PC-9 (cell line): ENCODE measurements at regions not wholly inside any gene's neighbourhood (a gene's known extent, or its start where the extent isn't known, plus 50 kb on each side); places are given as distances from the start of the nearest gene placed in this dataset.

Experiments
- CTCF ChIP-seq: fragments of 200-600 bp; sonication (generic); conservative IDR thresholded peaks from 2 replicates; pipeline ENCODE4 v1.6.1; 2017; ENCODE audit warnings: mixed run types, antibody characterized with exemption, mild to moderate bottlenecking, moderate library complexity
- EZH2 ChIP-seq: fragments of 200-600 bp; sonication (generic); IDR thresholded peaks from 2 replicates; pipeline ENCODE4 v1.8.0; 2017; ENCODE audit warnings: antibody characterized with exemption, low read depth

- TF ChIP-seq CTCF: no peak
- TF ChIP-seq EZH2: no peak
These were observed 638.3 kb upstream of the GRIA3 start for GRCh38 chrX:122545778-122546177.
